ENCODE measurements at regions not wholly inside any gene's neighbourhood (a gene's known extent, or its start where the extent isn't known, plus 50 kb on each side); places are given as distances from the start of the nearest gene placed in this dataset.

DNA sequence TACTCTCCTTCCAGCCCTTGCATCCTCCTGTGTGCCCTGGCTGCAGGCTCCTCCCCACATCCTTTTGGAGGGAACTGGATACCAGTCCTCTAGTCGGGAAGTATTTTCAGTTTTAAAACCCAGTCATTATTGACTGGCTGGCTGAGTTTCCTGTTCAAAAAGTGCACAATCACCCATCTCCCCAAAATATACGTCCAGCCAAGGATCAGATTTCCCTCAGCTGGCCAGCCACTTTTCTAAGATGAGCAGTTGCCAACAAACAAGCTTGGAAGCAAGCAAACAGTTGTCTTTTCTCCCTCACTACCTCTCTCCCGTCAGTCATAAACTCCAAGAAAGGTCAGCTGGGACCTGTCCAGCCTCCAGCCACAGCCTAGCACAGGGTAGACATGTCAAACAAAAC lies 147.7 kb upstream of the GALNT15 start:
- TF ChIP-seq CTCF (IDR thresholded peaks at IDR 0.05) = no peak
- TF ChIP-seq POLR2A (IDR thresholded peaks at IDR 0.05) = no peak
